ENCODE measurements at regions not wholly inside any gene's neighbourhood (a gene's known extent, or its start where the extent isn't known, plus 50 kb on each side); places are given as distances from the start of the nearest gene placed in this dataset.

DNA sequence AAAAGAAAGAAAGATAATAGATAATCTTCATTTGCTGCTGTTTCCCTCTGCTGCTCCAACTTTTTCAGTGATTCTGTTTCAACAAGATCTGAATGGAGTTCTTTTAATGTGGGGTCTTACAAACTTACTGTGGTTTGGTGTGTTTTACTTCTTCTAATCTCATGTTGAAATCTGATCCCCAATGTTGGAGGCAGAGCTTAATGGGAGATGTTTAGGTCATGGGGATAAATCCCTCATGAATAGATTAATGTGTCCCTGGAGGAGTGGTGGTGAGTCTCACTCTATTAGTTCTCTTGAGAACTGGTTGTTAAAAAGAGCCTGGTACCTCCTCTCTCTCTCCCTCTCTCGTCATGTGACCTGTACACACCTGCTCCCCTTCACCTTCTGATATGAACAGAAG lies 442.4 kb downstream of the EPHA4 start:
- Histone ChIP-seq H3K4me1 (no peaks in the 10 kb centered on the region), H3K4me3 (no peak overlapping the region), H3K27me3 (no peaks in the 10 kb centered on the region), H3K9me3 (no peaks in the 10 kb centered on the region), H3K36me3 (no peaks in the 10 kb centered on the region), H3K27ac (no peak overlapping the region)
- intact Hi-C loops (cut with DNase I), result no loop called here
- ATAC-seq (no peak), DNase-seq (no peak)
- TF ChIP-seq, protein P1, sequence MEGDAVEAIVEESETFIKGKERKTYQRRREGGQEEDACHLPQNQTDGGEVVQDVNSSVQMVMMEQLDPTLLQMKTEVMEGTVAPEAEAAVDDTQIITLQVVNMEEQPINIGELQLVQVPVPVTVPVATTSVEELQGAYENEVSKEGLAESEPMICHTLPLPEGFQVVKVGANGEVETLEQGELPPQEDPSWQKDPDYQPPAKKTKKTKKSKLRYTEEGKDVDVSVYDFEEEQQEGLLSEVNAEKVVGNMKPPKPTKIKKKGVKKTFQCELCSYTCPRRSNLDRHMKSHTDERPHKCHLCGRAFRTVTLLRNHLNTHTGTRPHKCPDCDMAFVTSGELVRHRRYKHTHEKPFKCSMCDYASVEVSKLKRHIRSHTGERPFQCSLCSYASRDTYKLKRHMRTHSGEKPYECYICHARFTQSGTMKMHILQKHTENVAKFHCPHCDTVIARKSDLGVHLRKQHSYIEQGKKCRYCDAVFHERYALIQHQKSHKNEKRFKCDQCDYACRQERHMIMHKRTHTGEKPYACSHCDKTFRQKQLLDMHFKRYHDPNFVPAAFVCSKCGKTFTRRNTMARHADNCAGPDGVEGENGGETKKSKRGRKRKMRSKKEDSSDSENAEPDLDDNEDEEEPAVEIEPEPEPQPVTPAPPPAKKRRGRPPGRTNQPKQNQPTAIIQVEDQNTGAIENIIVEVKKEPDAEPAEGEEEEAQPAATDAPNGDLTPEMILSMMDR (IDR thresholded peaks at IDR 0.05), result no peak

DNA sequence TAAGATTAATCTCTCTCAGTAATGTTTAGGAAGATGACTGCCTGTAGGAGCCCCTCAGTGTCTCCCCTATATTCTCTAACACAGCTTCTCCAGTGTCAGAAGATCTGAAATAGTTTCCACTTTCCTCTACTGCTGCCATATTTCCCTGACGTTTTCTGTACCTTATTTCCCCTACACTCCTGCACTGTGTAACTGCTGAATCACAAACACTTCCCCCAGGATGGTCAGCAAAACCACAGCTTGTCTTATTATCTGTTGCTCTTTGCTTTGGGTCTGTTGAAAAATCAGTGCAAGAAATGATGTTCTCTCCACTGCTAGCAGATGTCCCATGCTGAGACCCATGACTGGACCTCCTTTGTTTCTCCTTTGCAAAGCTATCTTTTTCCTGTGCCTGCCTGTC lies 441.7 kb downstream of the EPHA4 start:
- intact Hi-C loops (cut with DNase I), result no loop called here
- Histone ChIP-seq H3K4me1 (no peaks in the 10 kb centered on the region), H3K27me3 (no peaks in the 10 kb centered on the region), H3K27ac (no peak overlapping the region), H3K9me3 (no peaks in the 10 kb centered on the region), H3K4me3 (no peak overlapping the region), H3K36me3 (no peaks in the 10 kb centered on the region)
- TF ChIP-seq, protein P1 (IDR thresholded peaks at IDR 0.05), result no peak
- ATAC-seq, result no peak
- no peak for DNase-seq

DNA sequence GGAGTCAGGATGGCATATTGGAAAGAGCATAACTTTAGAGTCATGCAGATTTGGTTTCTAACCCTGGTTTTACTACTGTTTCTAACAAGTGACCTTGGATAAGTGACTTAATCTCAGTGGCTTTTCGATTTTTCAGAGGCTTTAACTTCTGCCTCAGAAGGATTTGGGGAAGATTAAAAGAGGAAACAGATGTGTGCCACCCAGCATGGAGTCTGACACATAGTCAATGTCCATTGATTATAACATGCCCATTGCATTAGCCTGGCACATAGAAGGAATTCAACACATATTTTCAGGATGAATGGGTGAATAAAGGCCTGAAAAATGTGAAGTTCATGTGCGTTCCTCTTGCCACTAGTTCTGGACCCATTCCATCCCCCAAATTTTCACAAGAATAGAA lies 438.2 kb downstream of the EPHA4 start:
- DNase-seq (no peak), ATAC-seq (no peak)
- intact Hi-C loops (cut with DNase I), result no loop called here
- TF ChIP-seq, protein P1 (IDR thresholded peaks at IDR 0.05), result no peak
- Histone ChIP-seq H3K4me1 (no peaks in the 10 kb centered on the region), H3K36me3 (no peaks in the 10 kb centered on the region), H3K9me3 (no peaks in the 10 kb centered on the region), H3K4me3 (no peak overlapping the region), H3K27ac (no peak overlapping the region), H3K27me3 (no peaks in the 10 kb centered on the region)

DNA sequence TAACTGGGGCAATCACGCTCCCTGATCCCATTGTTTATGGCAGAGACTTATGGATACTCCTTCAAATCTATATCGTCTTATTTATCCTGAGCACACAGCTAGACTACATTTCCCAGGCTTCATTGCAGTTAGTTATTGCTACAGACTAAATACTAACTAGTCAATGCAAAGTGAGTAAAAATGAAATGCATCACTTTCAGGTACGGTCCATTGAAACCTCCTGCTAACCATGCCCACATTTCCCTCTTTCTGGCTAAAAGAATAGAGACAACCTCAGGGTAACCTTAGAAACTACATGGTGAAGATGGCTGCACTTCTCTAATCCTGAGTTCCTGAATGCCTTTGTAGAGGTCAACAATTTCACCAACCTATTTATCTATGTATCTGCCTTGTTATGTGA lies 437.4 kb downstream of the EPHA4 start:
- ATAC-seq, result no peak
- intact Hi-C loops (cut with DNase I), result no loop called here
- Histone ChIP-seq H3K4me3 (no peak overlapping the region), H3K27me3 (no peaks in the 10 kb centered on the region), H3K4me1 (no peaks in the 10 kb centered on the region), H3K36me3 (no peaks in the 10 kb centered on the region), H3K9me3 (no peaks in the 10 kb centered on the region), H3K27ac (no peak overlapping the region)
- no peak for DNase-seq
- TF ChIP-seq, protein P1 (IDR thresholded peaks at IDR 0.05), result no peak

DNA sequence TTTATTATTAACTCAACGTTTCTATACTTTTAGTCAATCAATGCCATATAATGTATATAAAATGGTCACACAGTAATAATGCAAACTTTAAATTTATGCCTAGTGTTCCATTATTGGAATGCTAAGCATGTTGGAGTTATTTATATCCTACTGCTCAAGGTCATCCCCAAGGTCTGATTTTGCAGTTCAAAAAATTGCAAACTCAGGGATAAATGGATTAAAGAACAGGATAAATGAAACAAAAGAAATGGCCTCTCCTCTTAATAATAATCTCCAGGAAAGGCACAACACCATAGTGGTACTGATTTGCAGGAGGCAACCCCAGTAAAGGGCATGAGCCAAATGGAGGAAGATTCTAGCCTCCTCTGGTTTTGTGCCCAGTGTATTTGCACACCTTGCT lies 436.4 kb downstream of the EPHA4 start:
- intact Hi-C loops (cut with DNase I), result no loop called here
- no peak for DNase-seq
- no peak overlapping the region for H3K4me3 ChIP-seq
- no peaks in the 10 kb centered on the region for H3K27me3 ChIP-seq
- H3K9me3 ChIP-seq, result no peaks in the 10 kb centered on the region
- no peak for ATAC-seq
- no peak overlapping the region for H3K27ac ChIP-seq
- TF ChIP-seq, protein P1 (IDR thresholded peaks at IDR 0.05), result no peak
- H3K4me1 ChIP-seq, result no peaks in the 10 kb centered on the region
- no peaks in the 10 kb centered on the region for H3K36me3 ChIP-seq

DNA sequence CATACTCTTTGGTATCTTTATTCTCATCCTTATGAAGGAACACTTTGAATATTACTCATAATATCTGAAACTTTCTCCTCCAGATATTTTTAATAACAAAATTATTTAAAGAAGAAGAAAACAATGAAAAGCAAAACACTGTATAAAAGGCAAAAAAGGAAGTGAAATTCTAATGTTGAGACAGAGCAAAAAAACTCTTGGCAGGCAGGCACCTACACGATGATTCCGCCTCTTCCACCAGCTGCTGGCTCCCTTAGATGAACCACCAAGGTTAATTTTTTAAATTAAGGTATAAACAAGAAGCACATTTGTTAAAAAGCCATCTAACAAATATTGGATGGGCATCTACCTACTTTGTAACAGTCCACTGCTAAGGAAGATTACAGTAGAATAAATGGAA lies 434.7 kb downstream of the EPHA4 start:
- Histone ChIP-seq H3K27me3 (no peaks in the 10 kb centered on the region), H3K36me3 (no peaks in the 10 kb centered on the region), H3K4me3 (no peak overlapping the region), H3K4me1 (no peaks in the 10 kb centered on the region), H3K27ac (no peak overlapping the region), H3K9me3 (no peaks in the 10 kb centered on the region)
- intact Hi-C loops (cut with DNase I), result no loop called here
- TF ChIP-seq, protein P1 (IDR thresholded peaks at IDR 0.05), result no peak
- ATAC-seq (no peak), DNase-seq (no peak)

Data from upper lobe of right lung (tissue), 1 donor.